ENCODE measurements at regions not wholly inside any gene's neighbourhood (a gene's known extent, or its start where the extent isn't known, plus 50 kb on each side); places are given as distances from the start of the nearest gene placed in this dataset.
"Not testable (repeated sequence)": the region's sequence is repeated elsewhere in the genome, so short reads cannot be mapped to it uniquely, and the experiment has no call there.

- FAIRE-seq = no peak
Observed at GRCh38 chr15:100766243-100767000, 113.2 kb upstream of the ALDH1A3 start.

GRCh38 chr15:100767001-100767825, 112.4 kb upstream of the ALDH1A3 start:
- DNase-seq (ENCODE audit: insufficient read length, low spot score) (no peak), FAIRE-seq (no peak)

More at GRCh38 chr15:100766243-100767000, 113.2 kb upstream of the ALDH1A3 start:
- DNase-seq (ENCODE audit: insufficient read length, low spot score) = no peak

GRCh38 chr15:100768501-100768931, 111.1 kb upstream of the ALDH1A3 start:
- FAIRE-seq (no peak), DNase-seq (ENCODE audit: insufficient read length, low spot score) (no peak)

GRCh38 chr15:100769043-100769974, 110.3 kb upstream of the ALDH1A3 start:
- no peak for FAIRE-seq

GRCh38 chr15:100769975-100770340, 109.7 kb upstream of the ALDH1A3 start:
- DNase-seq (ENCODE audit: insufficient read length, low spot score) (no peak), FAIRE-seq (no peak)

More at GRCh38 chr15:100769043-100769974, 110.3 kb upstream of the ALDH1A3 start:
- no peak for DNase-seq (ENCODE audit: insufficient read length, low spot score)

GRCh38 chr15:100770661-100771584, 108.7 kb upstream of the ALDH1A3 start:
- DNase-seq (ENCODE audit: insufficient read length, low spot score) = no peak
- no peak for FAIRE-seq

GRCh38 chr15:100771746-100772145, 107.9 kb upstream of the ALDH1A3 start:
- FAIRE-seq (no peak), DNase-seq (ENCODE audit: insufficient read length, low spot score) (no peak)

GRCh38 chr15:100772478-100772877, 107.2 kb upstream of the ALDH1A3 start:
- FAIRE-seq = no peak
- no peak for DNase-seq (ENCODE audit: insufficient read length, low spot score)

- DNase-seq (ENCODE audit: insufficient read length, low spot score) = no peak
- FAIRE-seq = no peak
Observed at GRCh38 chr15:100772892-100773520, 106.6 kb upstream of the ALDH1A3 start.

- not testable (repeated sequence) for DNase-seq (ENCODE audit: insufficient read length, low spot score); FAIRE-seq
Observed at GRCh38 chr15:100774044-100774443, 105.6 kb upstream of the ALDH1A3 start.

GRCh38 chr15:100775581-100776185, 103.9 kb upstream of the ALDH1A3 start:
- FAIRE-seq (no peak), DNase-seq (ENCODE audit: insufficient read length, low spot score) (no peak)

- FAIRE-seq (no peak), DNase-seq (ENCODE audit: insufficient read length, low spot score) (no peak)
Observed at GRCh38 chr15:100777821-100778220, 101.8 kb upstream of the ALDH1A3 start.

- no peak for FAIRE-seq
- no peak for DNase-seq (ENCODE audit: insufficient read length, low spot score)
Observed at GRCh38 chr15:100778831-100779288, 100.8 kb upstream of the ALDH1A3 start.

- no peak for FAIRE-seq
- no peak for DNase-seq (ENCODE audit: insufficient read length, low spot score)
Observed at GRCh38 chr15:100779331-100780207, 100.1 kb upstream of the ALDH1A3 start.

- DNase-seq (ENCODE audit: insufficient read length, low spot score) (no peak), FAIRE-seq (no peak)
Observed at GRCh38 chr15:100780208-100780800, 99.3 kb upstream of the ALDH1A3 start.

GRCh38 chr15:100781061-100781960, 98.3 kb upstream of the ALDH1A3 start:
- DNase-seq (ENCODE audit: insufficient read length, low spot score) (no peak), FAIRE-seq (no peak)

All from GM19239 (cell line).